HG03108 (cell line): ENCODE measurements at regions not wholly inside any gene's neighbourhood (a gene's known extent, or its start where the extent isn't known, plus 50 kb on each side); places are given as distances from the start of the nearest gene placed in this dataset.

Experiments
- ATAC-seq: cut with Tn5 transposase; IDR thresholded peaks from one replicate; pipeline ENCODE4 v1.9.1; 2021; ENCODE audit warnings: moderate library complexity; ENCODE audit not compliant: unreplicated experiment

- ATAC-seq, result no peak
Observed at GRCh38 chr5:88489364-88489763, 220.7 kb upstream of the TMEM161B start.

DNA sequence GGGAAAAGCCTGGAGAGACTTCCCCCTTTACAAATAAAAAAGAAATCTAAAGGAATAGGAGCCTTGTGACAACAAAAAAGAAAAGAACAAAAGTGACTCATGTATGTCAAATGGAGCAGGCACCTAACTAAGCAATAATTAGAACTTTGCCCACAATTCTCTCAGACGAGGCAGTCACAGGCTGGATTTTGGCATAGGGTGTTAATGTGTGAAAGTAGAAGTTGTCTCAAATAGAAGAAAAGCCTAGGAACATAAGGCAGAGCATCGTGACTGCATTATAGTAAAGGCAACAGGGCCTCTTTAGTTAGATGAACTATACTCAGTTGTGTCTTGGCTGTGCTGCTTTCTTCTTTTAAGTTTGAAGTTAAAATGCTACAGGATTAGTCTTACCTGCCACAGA, 219.9 kb upstream of the TMEM161B start:
- no peak for ATAC-seq

GRCh38 chr5:88488130-88488529, 219.5 kb upstream of the TMEM161B start:
- no peak for ATAC-seq

GRCh38 chr5:88487066-88487465, 218.4 kb upstream of the TMEM161B start:
- ATAC-seq, result no peak

DNA sequence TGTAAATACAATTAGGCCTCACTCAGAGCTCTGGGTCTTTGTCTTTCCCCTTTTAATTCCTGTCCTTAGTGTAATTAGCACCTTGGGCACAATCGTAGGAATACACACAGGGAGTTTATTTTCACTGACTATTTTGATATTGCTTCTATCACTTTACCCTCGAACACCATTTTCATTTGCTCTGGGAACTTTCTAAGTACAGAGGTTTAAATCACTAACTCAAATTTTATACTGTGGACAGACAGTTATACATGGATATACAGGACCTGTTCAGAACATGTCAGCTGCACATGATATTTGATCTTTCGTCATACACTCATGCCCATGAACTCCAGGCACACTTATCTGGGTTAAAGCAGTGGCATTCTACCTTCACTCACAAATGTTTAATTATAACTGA, 217.8 kb upstream of the TMEM161B start:
- ATAC-seq, result no peak

- ATAC-seq, result no peak
Observed at GRCh38 chr5:88485531-88485930, 216.9 kb upstream of the TMEM161B start.

DNA sequence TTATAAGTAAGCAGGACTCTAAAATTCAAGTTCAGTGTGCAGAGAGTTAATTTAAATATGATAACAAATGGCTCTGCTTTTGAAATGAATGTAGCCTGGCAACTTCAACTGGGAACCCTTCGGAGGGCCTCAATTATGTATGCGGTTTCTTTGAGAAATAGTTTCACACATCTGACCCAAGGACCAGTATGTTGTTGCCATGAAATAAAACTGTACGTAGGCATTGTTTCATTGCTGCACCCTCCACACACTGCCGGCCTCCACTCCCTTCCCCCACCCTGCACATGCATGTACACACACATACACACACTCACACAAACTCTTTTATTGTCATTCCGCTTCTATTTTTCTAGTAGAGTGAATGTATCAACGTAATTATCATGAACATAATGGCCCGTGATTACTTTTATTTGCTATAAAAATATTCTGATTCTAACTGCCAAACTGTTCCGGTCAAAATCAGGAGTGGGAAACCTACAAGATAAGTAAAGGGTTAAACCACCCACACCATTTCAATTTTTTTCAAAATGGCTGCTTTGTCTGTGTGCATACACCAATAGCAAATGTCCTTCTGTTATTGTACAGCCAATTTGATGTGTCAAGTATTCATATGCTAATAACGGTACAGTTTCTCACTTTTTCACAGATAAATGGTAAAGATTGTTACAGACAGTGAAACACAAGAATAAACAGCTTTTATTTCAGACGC, 215.5 kb upstream of the TMEM161B start:
- ATAC-seq, result no peak

DNA sequence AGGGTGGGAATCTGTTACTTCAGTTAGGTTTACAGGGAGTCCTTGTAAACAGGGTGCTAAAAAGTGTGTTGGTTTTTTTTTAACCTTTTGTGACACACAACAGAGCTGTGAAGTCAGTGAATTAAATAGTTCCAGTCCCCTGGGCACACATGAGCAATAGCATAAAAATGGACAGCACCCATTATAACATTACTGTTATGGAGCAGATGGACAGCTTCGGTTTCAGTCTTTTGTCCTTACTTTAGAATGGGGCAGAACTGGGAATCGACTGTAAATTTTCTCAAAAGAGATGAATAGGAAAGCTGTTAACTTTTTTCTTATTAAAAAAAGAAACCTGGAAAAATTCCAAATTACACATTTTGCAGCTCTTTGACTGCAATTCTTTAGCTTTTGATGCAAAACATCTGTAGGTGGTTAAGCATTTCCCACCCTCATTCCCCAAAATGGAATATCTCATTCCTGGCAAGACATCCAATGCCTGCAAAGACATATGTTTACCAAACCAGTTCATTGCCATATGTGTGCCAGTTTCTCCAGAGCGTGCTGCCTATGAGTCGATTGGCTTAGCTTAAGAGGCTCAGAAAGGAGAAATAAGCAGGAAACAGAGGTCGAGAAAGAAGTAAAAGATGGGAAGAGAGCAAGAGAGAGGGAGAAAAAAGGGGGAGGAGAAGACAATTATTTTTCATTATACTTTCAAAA, 212.3 kb upstream of the TMEM161B start:
- no peak for ATAC-seq

- ATAC-seq, result no peak
Observed at GRCh38 chr5:88480245-88480644, 211.6 kb upstream of the TMEM161B start.

GRCh38 chr5:88474574-88474973, 205.9 kb upstream of the TMEM161B start:
- no peak for ATAC-seq

GRCh38 chr5:88470745-88471144, 202.1 kb upstream of the TMEM161B start:
- no peak for ATAC-seq

GRCh38 chr5:88459971-88460370, 191.3 kb upstream of the TMEM161B start:
- no peak for ATAC-seq

- ATAC-seq, result no peak
Observed at GRCh38 chr5:88452820-88453219, 184.2 kb upstream of the TMEM161B start.

DNA sequence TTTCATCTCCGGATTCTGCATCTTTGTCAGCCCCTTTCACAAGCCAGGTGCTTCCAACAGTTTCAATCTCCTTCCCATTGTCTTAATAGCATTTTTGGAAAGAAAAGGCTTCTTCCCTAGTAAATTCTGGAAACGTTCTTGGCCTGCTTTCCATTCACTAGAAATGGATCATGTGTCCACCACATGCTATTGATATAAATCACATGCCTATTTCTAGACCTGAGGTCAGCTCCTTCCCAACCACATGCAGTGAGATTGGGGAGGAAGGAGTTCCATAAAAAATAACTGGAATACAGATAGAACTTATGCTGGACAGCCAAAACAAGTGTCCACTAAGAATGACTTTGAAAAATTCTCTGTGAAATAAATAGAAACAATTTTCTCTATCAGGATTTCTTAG, 181.6 kb upstream of the TMEM161B start:
- no peak for ATAC-seq

DNA sequence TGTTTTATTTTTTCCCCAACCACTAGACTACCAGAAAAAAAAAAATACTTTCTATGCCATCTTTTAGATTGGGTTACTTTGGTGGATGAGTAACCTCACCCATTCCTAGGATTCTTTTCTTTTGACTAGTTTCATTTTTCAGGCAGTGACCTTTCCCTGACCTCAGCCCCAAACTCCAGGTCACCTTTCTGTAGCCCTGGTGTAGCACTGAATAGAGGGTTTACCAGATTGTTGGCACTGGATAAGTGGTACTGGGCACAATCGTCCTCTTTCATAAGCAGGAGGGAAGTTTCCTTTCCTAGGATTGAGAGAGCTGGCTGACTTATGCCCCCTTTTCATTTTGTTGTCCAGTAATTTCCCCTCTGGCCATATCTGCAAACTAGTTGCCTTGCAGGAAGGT, 169.4 kb upstream of the TMEM161B start:
- ATAC-seq, result no peak

- ATAC-seq, result no peak
Observed at GRCh38 chr5:88436290-88436689, 167.6 kb upstream of the TMEM161B start.

DNA sequence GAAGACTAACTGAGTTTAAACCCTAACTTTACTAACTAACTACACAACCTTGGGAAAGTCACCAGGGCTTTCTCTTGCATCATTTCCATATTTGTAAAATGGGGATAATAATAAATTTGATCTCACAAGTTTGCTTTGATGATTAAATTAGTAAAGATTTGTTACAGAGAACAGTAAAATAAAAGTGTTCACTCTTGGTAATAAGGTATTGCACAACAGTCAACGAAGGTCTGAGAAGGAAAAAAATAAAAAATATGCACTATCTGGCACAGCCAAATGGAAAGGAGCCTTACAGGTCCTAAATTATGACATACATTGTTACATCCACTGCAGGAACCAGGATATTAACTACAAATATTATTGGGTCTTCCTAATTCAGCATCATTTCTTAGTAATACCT, 160.0 kb upstream of the TMEM161B start:
- ATAC-seq, result no peak

DNA sequence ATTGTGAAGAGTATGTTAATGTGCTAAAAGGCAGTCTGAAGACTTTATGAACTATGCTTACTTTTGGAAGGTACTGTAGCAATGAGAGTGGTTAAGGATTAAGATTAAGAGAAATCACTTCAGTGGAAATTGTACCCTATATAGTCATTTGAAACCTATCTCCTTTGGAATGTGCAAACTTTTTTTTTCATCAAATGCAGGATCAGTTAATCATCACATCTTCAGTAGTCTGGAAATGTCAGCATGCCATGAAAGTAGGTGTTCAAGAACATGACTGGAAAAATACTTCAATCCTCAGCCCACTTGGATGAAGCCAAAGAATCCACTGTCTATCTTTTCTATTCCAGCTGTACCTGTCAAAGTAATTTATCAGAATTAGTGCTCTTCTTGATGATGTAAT, 157.8 kb upstream of the TMEM161B start:
- ATAC-seq, result no peak

DNA sequence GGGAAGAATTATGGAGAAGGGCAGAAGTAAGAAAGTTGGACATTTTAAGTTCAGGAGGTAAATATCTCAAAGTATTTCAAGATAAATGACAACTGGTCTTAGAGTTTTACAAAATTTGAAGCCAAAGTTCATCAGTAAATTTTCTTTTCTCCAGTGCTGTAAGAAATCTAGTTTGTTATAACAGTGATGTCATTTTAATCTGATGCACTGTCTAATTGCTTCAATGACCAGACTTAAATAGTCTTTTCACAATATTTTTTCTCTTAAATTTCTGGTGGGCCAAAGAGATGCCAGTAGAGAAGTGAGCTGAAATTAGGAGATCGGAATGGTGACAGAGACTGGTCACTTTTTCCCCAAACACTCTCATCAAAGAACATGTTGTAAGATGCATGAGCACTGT, 156.5 kb upstream of the TMEM161B start:
- ATAC-seq, result no peak

DNA sequence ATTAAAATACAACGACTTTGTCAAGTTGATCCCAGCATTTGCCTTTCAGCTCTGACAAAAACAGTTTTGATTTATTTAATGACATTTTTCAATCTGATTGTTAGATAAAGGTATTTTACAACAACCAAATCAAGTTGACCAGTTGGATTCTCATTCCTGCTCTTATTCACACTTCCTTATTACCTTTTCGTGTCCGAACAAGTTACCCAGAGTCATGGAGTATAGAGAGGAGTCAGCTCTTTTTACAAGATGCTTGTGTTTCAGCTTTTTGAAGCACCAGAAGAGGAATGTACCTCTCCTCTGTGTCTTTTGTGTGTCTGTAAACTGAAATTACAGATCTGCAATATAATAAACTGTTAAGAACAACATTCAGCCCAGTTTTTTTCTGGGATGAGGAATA, 151.3 kb upstream of the TMEM161B start:
- no peak for ATAC-seq

DNA sequence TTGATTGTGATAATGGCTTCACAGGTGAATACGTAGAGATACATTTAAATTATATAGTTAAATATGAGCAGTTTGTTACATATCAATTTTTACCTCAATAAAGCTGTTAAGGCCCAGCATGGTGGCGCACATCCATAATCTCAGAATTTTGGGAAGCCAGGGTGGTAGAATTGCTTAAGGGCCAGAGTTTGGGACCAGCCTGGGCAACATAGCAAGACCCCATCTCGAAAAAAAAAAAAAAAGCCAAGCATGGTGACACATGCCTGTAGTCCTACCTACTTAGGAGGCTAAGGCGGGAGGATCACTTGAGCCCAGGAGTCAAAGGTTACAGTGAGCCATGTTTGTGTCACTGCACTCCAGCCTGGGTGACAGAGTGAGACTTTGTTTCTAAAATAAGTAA, 138.7 kb upstream of the TMEM161B start:
- no peak for ATAC-seq

- no peak for ATAC-seq
Observed at GRCh38 chr5:88405783-88406182, 137.1 kb upstream of the TMEM161B start.

GRCh38 chr5:88404405-88404804, 135.8 kb upstream of the TMEM161B start:
- ATAC-seq, result no peak
